OCI-LY1 (cell line): ENCODE measurements at regions not wholly inside any gene's neighbourhood (a gene's known extent, or its start where the extent isn't known, plus 50 kb on each side); places are given as distances from the start of the nearest gene placed in this dataset.

Source experiments
- H2AFZ ChIP-seq: fragments of 200-600 bp; sonication (generic), shearing (Covaris generic); 2 replicates; pipeline ENCODE4 v1.6.0; 2014; ENCODE audit warnings: antibody characterized with exemption, mild to moderate bottlenecking, low read length
- H3F3A ChIP-seq: fragments of 200-600 bp; sonication (generic), shearing (Covaris generic); 2 replicates; pipeline ENCODE4 v1.6.0; 2014; ENCODE audit warnings: mild to moderate bottlenecking, antibody characterized with exemption, low read length, moderate library complexity; ENCODE audit not compliant: insufficient read depth
- H3K27ac ChIP-seq: fragments of 200-600 bp; sonication (generic); 2 replicates; pipeline ENCODE4 v1.5.1; 2014; ENCODE audit warnings: low read length, mixed run types, mild to moderate bottlenecking, low read depth; ENCODE audit not compliant: poor library complexity, severe bottlenecking
- H3K27me3 ChIP-seq: fragments of 200-600 bp; sonication (generic); 2 replicates; pipeline ENCODE4 v1.6.0; 2014; ENCODE audit warnings: antibody characterized with exemption, mild to moderate bottlenecking, low read length, moderate library complexity; ENCODE audit not compliant: insufficient read depth
- H3K36me3 ChIP-seq: fragments of 200-600 bp; sonication (generic); 2 replicates; pipeline ENCODE4 v1.6.1; 2014; ENCODE audit warnings: mild to moderate bottlenecking, antibody characterized with exemption, low read length, moderate library complexity, mixed read lengths; ENCODE audit not compliant: insufficient read depth
- H3K4me1 ChIP-seq: fragments of 200-600 bp; sonication (generic); 2 replicates; pipeline ENCODE4 v1.5.1; 2014; ENCODE audit warnings: mild to moderate bottlenecking, low read length, moderate library complexity; ENCODE audit not compliant: insufficient read depth, severe bottlenecking
- H3K4me2 ChIP-seq: fragments of 200-600 bp; sonication (generic), shearing (Covaris generic); 2 replicates; pipeline ENCODE4 v1.6.1; 2014; ENCODE audit warnings: low read length
- H3K4me3 ChIP-seq: fragments of 200-600 bp; sonication (generic); 2 replicates; pipeline ENCODE4 v1.5.1; 2014; ENCODE audit warnings: low read length, low read depth, mild to moderate bottlenecking, mixed read lengths; ENCODE audit not compliant: poor library complexity, severe bottlenecking
- H3K79me2 ChIP-seq: fragments of 200-600 bp; shearing (Covaris generic); 2 replicates; pipeline ENCODE4 v1.6.1; 2016; ENCODE audit warnings: mixed run types, low read length, mixed read lengths; ENCODE audit not compliant: insufficient read depth
- H3K9ac ChIP-seq: fragments of 200-600 bp; sonication (generic), shearing (Covaris generic); 2 replicates; pipeline ENCODE4 v1.6.1; 2014; ENCODE audit warnings: mild to moderate bottlenecking, low read length, mixed read lengths
- H3K9me2 ChIP-seq: fragments of 200-600 bp; sonication (generic), shearing (Covaris generic); 2 replicates; pipeline ENCODE4 v1.6.1; 2014; ENCODE audit warnings: low read depth, mild to moderate bottlenecking, low read length, mixed read lengths
- H3K9me3 ChIP-seq: fragments of 200-600 bp; shearing (Covaris generic); 2 replicates; pipeline ENCODE4 v1.6.1; 2014; ENCODE audit warnings: low read length, mixed read lengths
- H4K20me1 ChIP-seq: fragments of 200-600 bp; sonication (generic), shearing (Covaris generic); 2 replicates; pipeline ENCODE4 v1.6.0; 2016; ENCODE audit warnings: mild to moderate bottlenecking, low read length; ENCODE audit not compliant: insufficient read depth
- EZH2 ChIP-seq: fragments of 200-600 bp; sonication (generic), shearing (Covaris generic); IDR thresholded peaks from 2 replicates; pipeline ENCODE4 v1.8.0; 2017; ENCODE audit warnings: borderline replicate concordance, mixed run types, mild to moderate bottlenecking, antibody characterized with exemption, low read length, moderate library complexity, mixed read lengths
- TF ChIP-seq, protein P1 (sequence below): fragments of 200-600 bp; sonication (generic), shearing (Covaris generic); IDR thresholded peaks from 2 replicates; pipeline ENCODE4 v1.5.1; 2017; ENCODE audit warnings: mild to moderate bottlenecking, antibody characterized with exemption, low read length, moderate library complexity, mixed read lengths

- no peaks in the 10 kb centered on the region for H3K36me3 ChIP-seq
- H3K4me3 ChIP-seq = no peak overlapping the region
- no peak overlapping the region for H3K27ac ChIP-seq
- H2AFZ ChIP-seq = no peak overlapping the region
- H3F3A ChIP-seq = no peaks in the 10 kb centered on the region
- no peak overlapping the region for H3K9ac ChIP-seq
- H3K27me3 ChIP-seq = no peaks in the 10 kb centered on the region
- no peaks in the 10 kb centered on the region for H3K4me1 ChIP-seq
- H3K79me2 ChIP-seq = no peaks in the 10 kb centered on the region
- no peaks in the 10 kb centered on the region for H3K9me3 ChIP-seq
- TF ChIP-seq EZH2 = no peak
- TF ChIP-seq, protein P1, sequence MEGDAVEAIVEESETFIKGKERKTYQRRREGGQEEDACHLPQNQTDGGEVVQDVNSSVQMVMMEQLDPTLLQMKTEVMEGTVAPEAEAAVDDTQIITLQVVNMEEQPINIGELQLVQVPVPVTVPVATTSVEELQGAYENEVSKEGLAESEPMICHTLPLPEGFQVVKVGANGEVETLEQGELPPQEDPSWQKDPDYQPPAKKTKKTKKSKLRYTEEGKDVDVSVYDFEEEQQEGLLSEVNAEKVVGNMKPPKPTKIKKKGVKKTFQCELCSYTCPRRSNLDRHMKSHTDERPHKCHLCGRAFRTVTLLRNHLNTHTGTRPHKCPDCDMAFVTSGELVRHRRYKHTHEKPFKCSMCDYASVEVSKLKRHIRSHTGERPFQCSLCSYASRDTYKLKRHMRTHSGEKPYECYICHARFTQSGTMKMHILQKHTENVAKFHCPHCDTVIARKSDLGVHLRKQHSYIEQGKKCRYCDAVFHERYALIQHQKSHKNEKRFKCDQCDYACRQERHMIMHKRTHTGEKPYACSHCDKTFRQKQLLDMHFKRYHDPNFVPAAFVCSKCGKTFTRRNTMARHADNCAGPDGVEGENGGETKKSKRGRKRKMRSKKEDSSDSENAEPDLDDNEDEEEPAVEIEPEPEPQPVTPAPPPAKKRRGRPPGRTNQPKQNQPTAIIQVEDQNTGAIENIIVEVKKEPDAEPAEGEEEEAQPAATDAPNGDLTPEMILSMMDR = no peak
- no peaks in the 10 kb centered on the region for H4K20me1 ChIP-seq
- H3K4me2 ChIP-seq = no peak overlapping the region
- H3K9me2 ChIP-seq = no peaks in the 10 kb centered on the region
These were observed 233.5 kb upstream of the PROK2 start for GRCh38 chr3:72018343-72018984.

DNA sequence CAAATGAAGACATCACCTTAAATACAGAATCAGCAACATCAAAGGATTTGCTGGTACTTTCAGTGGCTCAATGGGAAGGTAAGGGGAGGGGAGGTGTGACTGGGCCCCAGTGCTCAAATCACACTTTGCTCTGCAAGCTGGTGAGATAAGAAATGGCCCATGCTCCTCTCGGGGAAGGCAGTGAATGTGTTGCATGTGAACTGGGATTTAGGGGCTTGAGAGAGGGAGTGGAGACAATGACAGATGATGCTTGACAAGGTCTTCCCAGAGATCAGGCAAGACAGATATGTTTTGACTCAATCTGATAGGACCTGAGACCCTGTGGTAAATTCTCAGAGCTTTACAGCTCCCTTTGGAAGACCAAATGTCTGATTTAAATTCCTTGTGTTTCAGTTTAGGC is 233.0 kb upstream of the PROK2 start:
- Histone ChIP-seq H2AFZ (no peak overlapping the region), H3K27ac (no peak overlapping the region), H3K36me3 (no peaks in the 10 kb centered on the region), H3K4me1 (no peaks in the 10 kb centered on the region), H3K4me2 (no peak overlapping the region), H3K79me2 (no peaks in the 10 kb centered on the region), H3K9me3 (no peaks in the 10 kb centered on the region), H3K9ac (no peak overlapping the region), H3K27me3 (no peaks in the 10 kb centered on the region; the same call in 1 of the 2 replicates), H3K9me2 (no peaks in the 10 kb centered on the region), H3K4me3 (no peak overlapping the region), H3F3A (no peaks in the 10 kb centered on the region), H4K20me1 (no peaks in the 10 kb centered on the region)
- TF ChIP-seq, protein P1 = no peak
- no peak for TF ChIP-seq EZH2

GRCh38 chr3:72017311-72017710 is 232.4 kb upstream of the PROK2 start:
- Histone ChIP-seq H3K79me2 (no peaks in the 10 kb centered on the region), H3K4me3 (no peak overlapping the region), H3K9me3 (no peaks in the 10 kb centered on the region), H3K4me2 (no peak overlapping the region), H3F3A (no peaks in the 10 kb centered on the region), H4K20me1 (no peaks in the 10 kb centered on the region), H3K27ac (no peak overlapping the region), H3K4me1 (no peaks in the 10 kb centered on the region), H3K9ac (no peak overlapping the region), H3K36me3 (no peaks in the 10 kb centered on the region), H2AFZ (no peak overlapping the region), H3K27me3 (no peaks in the 10 kb centered on the region; the same call in 1 of the 2 replicates), H3K9me2 (no peaks in the 10 kb centered on the region)
- no peak for TF ChIP-seq EZH2
- TF ChIP-seq, protein P1 = no peak
